CD4-positive, alpha-beta T cell treated with Interleukin-17A for 4 hours (primary cell): ENCODE measurements at regions not wholly inside any gene's neighbourhood (a gene's known extent, or its start where the extent isn't known, plus 50 kb on each side); places are given as distances from the start of the nearest gene placed in this dataset.
"Not testable (repeated sequence)": the region's sequence is repeated elsewhere in the genome, so short reads cannot be mapped to it uniquely, and the experiment has no call there.

Experiments used
- DNase-seq: peaks from one replicate; pipeline ENCODE4 v3.0.0-alpha.2; 2020; ENCODE audit warnings: mixed read lengths

- DNase-seq = not testable (repeated sequence)
These were observed 1372.6 kb downstream of the FOXD4L5 start for GRCh38 chr9:63912451-63912850.

- DNase-seq = not testable (repeated sequence)
These were observed 1375.9 kb downstream of the FOXD4L5 start for GRCh38 chr9:63909076-63909475.

GRCh38 chr9:63899637-63900190 is 1385.3 kb downstream of the FOXD4L5 start:
- DNase-seq = not testable (repeated sequence)

GRCh38 chr9:63881386-63881785 is 1403.6 kb downstream of the FOXD4L5 start:
- not testable (repeated sequence) for DNase-seq

- not testable (repeated sequence) for DNase-seq
These were observed 1408.6 kb downstream of the FOXD4L5 start for GRCh38 chr9:63876380-63876779.

GRCh38 chr9:63859475-63860215 is 1425.4 kb downstream of the FOXD4L5 start:
- peak; percentile 67 for DNase-seq

GRCh38 chr9:63859090-63859474 is 1425.9 kb downstream of the FOXD4L5 start:
- DNase-seq = peak; percentile 3

GRCh38 chr9:63853140-63853751 is 1431.8 kb downstream of the FOXD4L5 start:
- not testable (repeated sequence) for DNase-seq

- DNase-seq = not testable (repeated sequence)
These were observed 1460.2 kb downstream of the FOXD4L5 start for GRCh38 chr9:63824804-63825203.

- DNase-seq = not testable (repeated sequence)
These were observed 1461.4 kb downstream of the FOXD4L5 start for GRCh38 chr9:63823375-63824201.

- not testable (repeated sequence) for DNase-seq
These were observed 1462.2 kb downstream of the FOXD4L5 start for GRCh38 chr9:63822615-63823374.

GRCh38 chr9:63821293-63821692 is 1463.7 kb downstream of the FOXD4L5 start:
- DNase-seq = not testable (repeated sequence)

- DNase-seq = not testable (repeated sequence)
These were observed 1464.1 kb downstream of the FOXD4L5 start for GRCh38 chr9:63820882-63821281.

GRCh38 chr9:63820383-63820782 is 1464.6 kb downstream of the FOXD4L5 start:
- DNase-seq = not testable (repeated sequence)

GRCh38 chr9:63817622-63818518 is 1467.1 kb downstream of the FOXD4L5 start:
- peak; percentile 55 for DNase-seq

- DNase-seq = peak; percentile 77
These were observed 1468.0 kb downstream of the FOXD4L5 start for GRCh38 chr9:63816751-63817621.

GRCh38 chr9:63814970-63815669 is 1469.9 kb downstream of the FOXD4L5 start:
- not testable (repeated sequence) for DNase-seq

- DNase-seq = not testable (repeated sequence)
These were observed 1471.5 kb downstream of the FOXD4L5 start for GRCh38 chr9:63813391-63814021.

GRCh38 chr9:63812822-63813221 is 1472.2 kb downstream of the FOXD4L5 start:
- DNase-seq = peak; percentile 6
